Endothelial cell of umbilical vein (primary cell): ENCODE measurements at regions not wholly inside any gene's neighbourhood (a gene's known extent, or its start where the extent isn't known, plus 50 kb on each side); places are given as distances from the start of the nearest gene placed in this dataset.
"Not testable (repeated sequence)": the region's sequence is repeated elsewhere in the genome, so short reads cannot be mapped to it uniquely, and the experiment has no call there.

ENCODE experiments used
- BruUV-seq: library from RNA; stranded (reverse); fragments of 400-500 nt; replicated peaks from 2 replicates; lab custom pipeline; 2021; lab: Mats Ljungman, UMichigan
- CTCF ChIA-PET: fragments of 300-600, 350-600 bp; sonication (Branson Sonifier 250); formaldehyde crosslinking; loops from one replicate; lab custom pipeline; 2021; ENCODE audit warnings: antibody characterized with exemption, inconsistent platforms; lab: Charles Lee
- POLR2A ChIA-PET: fragments of 300-600, 350-600 bp; sonication (Branson Sonifier 250); formaldehyde crosslinking; loops from one replicate; lab custom pipeline; 2021; ENCODE audit warnings: antibody characterized with exemption, inconsistent platforms; lab: Charles Lee
- DNase-seq: peaks from one replicate; pipeline ENCODE4 v3.0.0-alpha.2; 2011; ENCODE audit warnings: low read depth, low spot score
- FAIRE-seq: peaks from 2 replicates; lab custom pipeline; 2011; peaks lifted over from hg19 to GRCh38; lab: Jason Lieb, UNC
- H2AFZ ChIP-seq: 2 replicates; pipeline ENCODE4 v1.6.0; 2012; ENCODE audit warnings: low read depth, low read length, control low read depth, inconsistent platforms
- H3K27ac ChIP-seq: 2 replicates; pipeline ENCODE4 v1.5.1; 2011; ENCODE audit warnings: low read depth, mild to moderate bottlenecking, control low read depth, low read length, moderate library complexity; ENCODE audit not compliant: insufficient read depth
- H3K27me3 ChIP-seq, 2 experiments: 2 replicates each; pipeline versions ENCODE4 v1.6.0 to v1.6.1; 2011; ENCODE audit warnings: low read length in 2 of 2, mixed read lengths in 1 of 2; ENCODE audit not compliant: control insufficient read depth in 2 of 2, insufficient read depth in 2 of 2
- H3K36me3 ChIP-seq, 2 experiments: 2 replicates in 1 of 2; 3 replicates in 1 of 2; pipeline ENCODE4 v1.5.1; 2011; ENCODE audit warnings: low read length in 2 of 2, mild to moderate bottlenecking in 1 of 2, moderate library complexity in 1 of 2; ENCODE audit not compliant: control insufficient read depth in 2 of 2, insufficient read depth in 2 of 2; ENCODE audit errors: extremely low read depth in 1 of 2
- H3K4me1 ChIP-seq: 3 replicates; pipeline ENCODE4 v1.5.1; 2011; ENCODE audit warnings: mild to moderate bottlenecking, low read length; ENCODE audit not compliant: control insufficient read depth, insufficient read depth; ENCODE audit errors: extremely low read depth
- H3K4me2 ChIP-seq: 2 replicates; pipeline ENCODE4 v1.6.1; 2011; ENCODE audit warnings: low read length, control low read depth, mixed read lengths; ENCODE audit not compliant: insufficient read depth
- H3K4me3 ChIP-seq, 3 experiments: fragments of 200-600 bp in 1 of 3; sonication (generic), shearing (Covaris generic) in 1 of 3; replicated peaks in 1 of 3; 2 replicates each; pipeline ENCODE4 v1.5.1; 2011 to 2016; ENCODE audit warnings: control low read depth in 3 of 3, low read length in 3 of 3, mild to moderate bottlenecking in 2 of 3, inconsistent platforms in 1 of 3, low read depth in 1 of 3, moderate library complexity in 1 of 3; ENCODE audit not compliant: insufficient read depth in 1 of 3
- H3K79me2 ChIP-seq: 2 replicates; pipeline ENCODE4 v1.6.0; 2012; ENCODE audit warnings: low read length, inconsistent platforms; ENCODE audit not compliant: control insufficient read depth, insufficient read depth
- H3K9ac ChIP-seq: replicated peaks from 2 replicates; pipeline ENCODE3; 2011; ENCODE audit warnings: low read length, control low read depth; ENCODE audit not compliant: insufficient read depth; ENCODE audit errors: extremely low read depth
- H3K9me1 ChIP-seq: replicated peaks from 3 replicates; pipeline ENCODE4 v1.6.0; 2011; ENCODE audit warnings: mild to moderate bottlenecking, low read length; ENCODE audit not compliant: control insufficient read depth, insufficient read depth; ENCODE audit errors: extremely low read depth
- H3K9me3 ChIP-seq: replicated peaks from 2 replicates; pipeline ENCODE4 v1.5.1; 2012; ENCODE audit warnings: low read length, inconsistent platforms; ENCODE audit not compliant: control insufficient read depth, insufficient read depth
- H4K20me1 ChIP-seq: replicated peaks from 2 replicates; pipeline ENCODE3; 2011; ENCODE audit warnings: mild to moderate bottlenecking, low read length; ENCODE audit not compliant: control insufficient read depth, insufficient read depth; ENCODE audit errors: extremely low read depth
- EZH2 ChIP-seq: IDR thresholded peaks from 2 replicates; pipeline ENCODE4 v1.6.1; 2012; ENCODE audit warnings: borderline replicate concordance, low read depth, mild to moderate bottlenecking, moderate library complexity, low read length, inconsistent platforms; ENCODE audit not compliant: severe bottlenecking
- GATA2 ChIP-seq: IDR thresholded peaks from 2 replicates; pipeline ENCODE4 v1.7.0; 2011; ENCODE audit warnings: low read depth, mild to moderate bottlenecking, moderate library complexity, mixed read lengths, low read length; ENCODE audit not compliant: insufficient read length, insufficient read depth
- MYC ChIP-seq: IDR thresholded peaks from one replicate; pipeline ENCODE4 v1.6.1; 2011; ENCODE audit warnings: mild to moderate bottlenecking, low read depth, low read length
- POLR2A ChIP-seq: IDR thresholded peaks from 2 replicates; pipeline ENCODE4 v1.6.1; 2012; ENCODE audit warnings: low read depth, mild to moderate bottlenecking, control low read depth, low read length
- POLR2AphosphoS5 ChIP-seq: IDR thresholded peaks from 2 replicates; pipeline ENCODE4 v1.6.1; 2012; ENCODE audit warnings: low read depth, mild to moderate bottlenecking, control low read depth, low read length, moderate library complexity; ENCODE audit not compliant: insufficient read depth
- dilution Hi-C: fragments of 300-500 bp; cut with MboI; formaldehyde crosslinking; loops from one replicate; pipeline ENCODE4 v1.15.0; 2019; ENCODE audit warnings: low sequenced_read_pairs; ENCODE audit not compliant: extremely low pct_ligation_motif_present
- intact Hi-C: fragments of 100-400 bp; cut with micrococcal nuclease; formaldehyde crosslinking; loops from one replicate; pipeline ENCODE4 v1.10.0; 2022
- TF ChIP-seq, protein P1 (sequence below): IDR thresholded peaks from 2 replicates; pipeline ENCODE4 v1.6.1; 2011; ENCODE audit not compliant: insufficient read depth, insufficient read length
- TF ChIP-seq, protein P2 (sequence below), 2 donors: IDR thresholded peaks; 1 replicate in 1 of 2; 2 replicates in 1 of 2; pipeline ENCODE4 v1.5.1; 2011; ENCODE audit warnings: low read length in 2 of 2, mild to moderate bottlenecking in 2 of 2, moderate library complexity in 2 of 2, control low read depth in 1 of 2, inconsistent platforms in 1 of 2, low read depth in 1 of 2; ENCODE audit not compliant: insufficient read depth in 1 of 2; ENCODE audit errors: extremely low read depth in 1 of 2

DNA sequence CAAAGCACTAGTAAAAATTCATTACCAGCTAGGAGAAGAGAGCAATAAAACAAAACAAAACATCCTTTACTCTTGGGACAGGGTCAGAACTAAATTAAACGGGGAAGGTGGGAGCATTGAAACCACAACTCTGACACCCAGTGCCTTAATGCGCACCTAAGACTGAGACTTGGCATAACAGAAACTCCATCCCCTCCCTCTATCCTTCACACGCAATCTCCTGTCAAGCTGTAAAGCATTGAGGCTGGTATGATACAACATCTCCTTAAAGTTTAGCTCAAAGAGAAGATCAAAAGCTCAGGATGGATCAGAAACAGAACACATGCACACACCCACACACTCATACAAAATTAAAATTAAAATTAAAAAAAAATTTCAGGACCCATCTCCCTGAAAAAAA, 951.3 kb downstream of the STIM2 start:
- Histone ChIP-seq H3K4me1 (no peaks in the 10 kb centered on the region), H3K79me2 (no peaks in the 10 kb centered on the region), H3K9ac (no peak overlapping the region), H3K4me2 (no peak overlapping the region), H3K36me3 (no peaks in the 10 kb centered on the region), H3K4me3 (no peak overlapping the region), H3K27me3 (no peaks in the 10 kb centered on the region), H2AFZ (no peak overlapping the region), H3K9me1 (no peaks in the 10 kb centered on the region), H3K27ac (no peak overlapping the region), H4K20me1 (no peaks in the 10 kb centered on the region), H3K9me3 (no peaks in the 10 kb centered on the region)
- dilution Hi-C loops, result no loop called here
- POLR2A ChIA-PET, result no interaction called here
- DNase-seq, result no peak
- CTCF ChIA-PET, result no interaction called here
- no TSS peak for BruUV-seq
- intact Hi-C loops, result no loop called here
- TF ChIP-seq, protein P1, sequence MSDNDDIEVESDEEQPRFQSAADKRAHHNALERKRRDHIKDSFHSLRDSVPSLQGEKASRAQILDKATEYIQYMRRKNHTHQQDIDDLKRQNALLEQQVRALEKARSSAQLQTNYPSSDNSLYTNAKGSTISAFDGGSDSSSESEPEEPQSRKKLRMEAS, result no peak
- TF ChIP-seq, protein P2, sequence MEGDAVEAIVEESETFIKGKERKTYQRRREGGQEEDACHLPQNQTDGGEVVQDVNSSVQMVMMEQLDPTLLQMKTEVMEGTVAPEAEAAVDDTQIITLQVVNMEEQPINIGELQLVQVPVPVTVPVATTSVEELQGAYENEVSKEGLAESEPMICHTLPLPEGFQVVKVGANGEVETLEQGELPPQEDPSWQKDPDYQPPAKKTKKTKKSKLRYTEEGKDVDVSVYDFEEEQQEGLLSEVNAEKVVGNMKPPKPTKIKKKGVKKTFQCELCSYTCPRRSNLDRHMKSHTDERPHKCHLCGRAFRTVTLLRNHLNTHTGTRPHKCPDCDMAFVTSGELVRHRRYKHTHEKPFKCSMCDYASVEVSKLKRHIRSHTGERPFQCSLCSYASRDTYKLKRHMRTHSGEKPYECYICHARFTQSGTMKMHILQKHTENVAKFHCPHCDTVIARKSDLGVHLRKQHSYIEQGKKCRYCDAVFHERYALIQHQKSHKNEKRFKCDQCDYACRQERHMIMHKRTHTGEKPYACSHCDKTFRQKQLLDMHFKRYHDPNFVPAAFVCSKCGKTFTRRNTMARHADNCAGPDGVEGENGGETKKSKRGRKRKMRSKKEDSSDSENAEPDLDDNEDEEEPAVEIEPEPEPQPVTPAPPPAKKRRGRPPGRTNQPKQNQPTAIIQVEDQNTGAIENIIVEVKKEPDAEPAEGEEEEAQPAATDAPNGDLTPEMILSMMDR (IDR thresholded peaks at IDR 0.05; ENCODE audit: extremely low read depth in 1 of 2, insufficient read depth in 1 of 2, low read depth in 1 of 2, low read length in 2 of 2), result no peak
- TF ChIP-seq GATA2 (no peak), MYC (no peak), EZH2 (no peak), POLR2AphosphoS5 (no peak), POLR2A (no peak)
- no peak for FAIRE-seq

DNA sequence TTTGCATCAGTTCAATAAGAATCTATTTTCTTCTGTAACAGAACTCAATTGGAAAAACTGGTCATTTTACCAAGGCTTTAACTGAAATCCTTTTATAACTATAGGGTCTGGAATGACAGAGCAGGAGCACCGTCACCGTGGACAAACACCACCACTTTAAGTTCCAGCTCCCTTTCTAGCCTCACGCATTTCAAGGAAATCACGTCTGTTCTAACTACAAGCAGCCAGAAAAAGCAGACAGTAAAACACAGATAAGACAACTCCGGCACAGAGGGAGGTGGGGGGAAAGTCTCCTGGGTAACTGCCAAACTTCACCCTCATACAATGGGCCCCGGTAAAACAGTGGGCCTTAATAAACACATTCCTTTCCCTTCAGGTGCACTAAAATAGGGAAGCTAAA, 952.6 kb downstream of the STIM2 start:
- FAIRE-seq, H3K4me3 ChIP-seq, H3K4me1 ChIP-seq, POLR2A ChIA-PET, BruUV-seq, H3K9me1 ChIP-seq, H3K27me3 ChIP-seq, H3K9ac ChIP-seq, H3K79me2 ChIP-seq, H3K27ac ChIP-seq, H4K20me1 ChIP-seq, intact Hi-C loops, H3K9me3 ChIP-seq, H3K4me2 ChIP-seq, dilution Hi-C loops, H2AFZ ChIP-seq, DNase-seq, H3K36me3 ChIP-seq: not testable (repeated sequence)
- CTCF ChIA-PET, result interaction anchor here (0.7 to 1.1 kb wide), 2 partner anchors 14 to 1455 kb away, joined by 3 read pairs; no protein-coding TSS in a partner anchor

DNA sequence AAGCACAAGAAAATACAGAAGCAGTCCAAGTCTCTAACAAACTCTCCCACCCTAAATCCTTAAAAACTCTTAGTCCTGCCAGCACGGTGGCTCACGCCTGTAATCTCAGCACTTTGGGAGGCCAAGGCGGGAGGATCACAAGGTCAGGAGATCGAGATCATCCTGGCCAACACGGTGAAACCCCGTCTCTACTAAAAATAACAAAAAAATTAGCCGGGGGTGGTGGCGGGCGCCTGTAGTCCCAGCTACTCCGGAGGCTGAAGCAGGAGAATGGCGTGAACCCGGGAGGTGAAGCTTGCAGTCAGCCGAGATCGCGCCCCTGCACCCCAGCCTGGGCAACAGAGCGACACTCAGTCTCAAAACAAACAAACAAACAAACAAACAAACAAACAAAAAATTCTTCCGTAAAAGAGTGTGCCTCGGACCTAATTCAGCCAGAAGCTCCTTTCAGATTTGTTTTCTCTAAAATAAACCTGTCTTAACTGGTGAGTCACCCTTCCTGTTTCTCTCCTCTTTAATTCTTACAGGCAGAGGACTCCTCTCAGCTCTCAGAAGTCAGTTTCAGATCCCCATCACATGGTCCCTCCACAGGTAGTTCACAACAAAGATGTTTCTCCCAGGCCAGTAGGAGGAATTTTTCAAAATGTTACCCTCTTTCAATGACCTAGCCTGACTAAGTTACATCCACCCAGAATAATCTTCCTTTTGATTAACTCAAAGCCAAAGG, 953.2 kb downstream of the STIM2 start:
- FAIRE-seq, H3K4me3 ChIP-seq, H3K4me1 ChIP-seq, H3K27me3 ChIP-seq, H3K4me2 ChIP-seq, POLR2A ChIA-PET, dilution Hi-C loops, H3K36me3 ChIP-seq, H3K9ac ChIP-seq, H2AFZ ChIP-seq, H3K79me2 ChIP-seq, intact Hi-C loops, H3K27ac ChIP-seq, DNase-seq, BruUV-seq, H3K9me3 ChIP-seq, H3K9me1 ChIP-seq, H4K20me1 ChIP-seq: not testable (repeated sequence)
- CTCF ChIA-PET, result interaction anchor here (0.7 kb wide), 1 partner anchor 1455 kb away, joined by 3 read pairs; no protein-coding TSS in a partner anchor
